ENCODE measurements at regions not wholly inside any gene's neighbourhood (a gene's known extent, or its start where the extent isn't known, plus 50 kb on each side); places are given as distances from the start of the nearest gene placed in this dataset.
"Not testable (repeated sequence)": the region's sequence is repeated elsewhere in the genome, so short reads cannot be mapped to it uniquely, and the experiment has no call there.

- Histone ChIP-seq H3K4me3 (ENCODE audit: low read depth, low read length) (no peak overlapping the region), H3K36me3 (replicated peaks) (no peaks in the 10 kb centered on the region), H3K27ac (no peak overlapping the region), H3K27me3 (replicated peaks) (no peaks in the 10 kb centered on the region)
- TF ChIP-seq, protein P1, sequence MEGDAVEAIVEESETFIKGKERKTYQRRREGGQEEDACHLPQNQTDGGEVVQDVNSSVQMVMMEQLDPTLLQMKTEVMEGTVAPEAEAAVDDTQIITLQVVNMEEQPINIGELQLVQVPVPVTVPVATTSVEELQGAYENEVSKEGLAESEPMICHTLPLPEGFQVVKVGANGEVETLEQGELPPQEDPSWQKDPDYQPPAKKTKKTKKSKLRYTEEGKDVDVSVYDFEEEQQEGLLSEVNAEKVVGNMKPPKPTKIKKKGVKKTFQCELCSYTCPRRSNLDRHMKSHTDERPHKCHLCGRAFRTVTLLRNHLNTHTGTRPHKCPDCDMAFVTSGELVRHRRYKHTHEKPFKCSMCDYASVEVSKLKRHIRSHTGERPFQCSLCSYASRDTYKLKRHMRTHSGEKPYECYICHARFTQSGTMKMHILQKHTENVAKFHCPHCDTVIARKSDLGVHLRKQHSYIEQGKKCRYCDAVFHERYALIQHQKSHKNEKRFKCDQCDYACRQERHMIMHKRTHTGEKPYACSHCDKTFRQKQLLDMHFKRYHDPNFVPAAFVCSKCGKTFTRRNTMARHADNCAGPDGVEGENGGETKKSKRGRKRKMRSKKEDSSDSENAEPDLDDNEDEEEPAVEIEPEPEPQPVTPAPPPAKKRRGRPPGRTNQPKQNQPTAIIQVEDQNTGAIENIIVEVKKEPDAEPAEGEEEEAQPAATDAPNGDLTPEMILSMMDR (IDR thresholded peaks at IDR 0.05; ENCODE audit: low read depth, low read length, missing control alignments), result no peak
- in situ Hi-C loops (cut with HindIII; ENCODE audit: low pct_ligation_motif_present, low sequenced_read_pairs), result no loop called here
- no peak for DNase-seq
Measured at GRCh38 chr6:91221072-91221720, 634.3 kb upstream of the MAP3K7 start.

DNA sequence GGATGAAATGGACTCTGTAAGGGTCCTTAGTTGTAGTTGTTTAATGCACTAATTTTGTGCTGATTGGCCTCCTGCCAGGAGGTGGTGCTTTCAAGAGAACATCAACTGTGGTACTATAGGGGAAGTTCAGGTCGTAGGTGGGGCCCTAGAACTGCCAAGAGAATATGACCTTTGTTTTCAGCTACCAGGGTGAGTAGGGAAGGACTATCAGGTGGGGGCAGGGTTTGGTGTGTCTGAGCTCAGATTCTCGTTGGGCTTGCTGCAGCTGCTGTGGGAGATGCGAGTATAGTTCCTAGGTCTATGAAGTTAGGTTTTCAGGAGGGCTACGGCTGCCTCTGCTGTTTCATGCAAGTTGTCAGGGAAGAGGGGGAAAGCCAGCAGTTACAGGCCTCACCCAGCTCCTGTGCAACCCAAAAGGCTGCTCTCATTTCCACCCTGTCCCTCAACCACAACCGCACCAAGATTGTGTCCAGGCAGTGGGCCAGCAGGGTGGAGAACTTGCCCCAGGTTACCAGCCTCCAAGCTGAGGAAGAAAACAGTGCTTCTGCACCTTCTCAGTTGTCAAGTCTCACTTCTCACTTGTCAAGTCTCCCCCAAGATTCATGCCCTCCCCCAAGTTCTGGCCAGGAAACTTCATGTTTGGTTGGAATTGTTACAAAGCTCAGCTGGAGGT is 626.5 kb upstream of the MAP3K7 start:
- Histone ChIP-seq H3K27me3 (replicated peaks) (no peaks in the 10 kb centered on the region), H3K4me3 (ENCODE audit: low read depth, low read length) (no peak overlapping the region), H3K27ac (no peak overlapping the region), H3K36me3 (replicated peaks) (no peaks in the 10 kb centered on the region)
- TF ChIP-seq, protein P1 (IDR thresholded peaks at IDR 0.05; ENCODE audit: low read depth, low read length, missing control alignments), result no peak
- no peak for DNase-seq
- in situ Hi-C loops (cut with HindIII; ENCODE audit: low pct_ligation_motif_present, low sequenced_read_pairs), result no loop called here

- TF ChIP-seq, protein P1 (IDR thresholded peaks at IDR 0.05; ENCODE audit: low read depth, low read length, missing control alignments), result no peak
- H3K27ac ChIP-seq, result no peak overlapping the region
- no peak overlapping the region for H3K4me3 ChIP-seq (ENCODE audit: low read depth, low read length)
- no peaks in the 10 kb centered on the region for H3K27me3 ChIP-seq (replicated peaks)
- no peaks in the 10 kb centered on the region for H3K36me3 ChIP-seq (replicated peaks)
- DNase-seq, result peak; percentile 1
- in situ Hi-C loops (cut with HindIII; ENCODE audit: low pct_ligation_motif_present, low sequenced_read_pairs), result no loop called here
Measured at GRCh38 chr6:91198588-91199255, 611.9 kb upstream of the MAP3K7 start.

DNA sequence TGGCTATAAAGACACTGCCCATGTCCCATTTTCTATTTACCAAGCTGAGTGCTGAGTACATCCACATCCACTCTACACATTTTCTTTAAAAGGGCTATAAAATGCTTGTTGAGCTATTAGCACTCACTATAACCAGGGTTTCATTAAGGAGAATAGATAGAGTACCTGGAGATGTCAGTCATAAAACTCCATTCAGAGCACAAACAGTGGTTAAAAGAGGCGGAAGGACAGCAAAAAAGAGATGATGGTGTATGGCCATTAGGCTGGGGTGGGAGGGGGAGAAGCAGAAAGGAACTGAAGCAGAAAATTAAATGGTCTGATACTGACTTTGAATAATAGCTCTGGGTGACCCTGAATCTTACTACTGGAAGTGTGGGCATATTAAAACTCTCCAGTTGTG is 609.9 kb upstream of the MAP3K7 start:
- H3K27me3 ChIP-seq (replicated peaks), result no peaks in the 10 kb centered on the region
- no peaks in the 10 kb centered on the region for H3K36me3 ChIP-seq (replicated peaks)
- TF ChIP-seq, protein P1 (IDR thresholded peaks at IDR 0.05; ENCODE audit: low read depth, low read length, missing control alignments), result no peak
- no peak for DNase-seq
- H3K27ac ChIP-seq, result no peak overlapping the region
- no peak overlapping the region for H3K4me3 ChIP-seq (ENCODE audit: low read depth, low read length)
- in situ Hi-C loops (cut with HindIII; ENCODE audit: low pct_ligation_motif_present, low sequenced_read_pairs), result no loop called here

DNA sequence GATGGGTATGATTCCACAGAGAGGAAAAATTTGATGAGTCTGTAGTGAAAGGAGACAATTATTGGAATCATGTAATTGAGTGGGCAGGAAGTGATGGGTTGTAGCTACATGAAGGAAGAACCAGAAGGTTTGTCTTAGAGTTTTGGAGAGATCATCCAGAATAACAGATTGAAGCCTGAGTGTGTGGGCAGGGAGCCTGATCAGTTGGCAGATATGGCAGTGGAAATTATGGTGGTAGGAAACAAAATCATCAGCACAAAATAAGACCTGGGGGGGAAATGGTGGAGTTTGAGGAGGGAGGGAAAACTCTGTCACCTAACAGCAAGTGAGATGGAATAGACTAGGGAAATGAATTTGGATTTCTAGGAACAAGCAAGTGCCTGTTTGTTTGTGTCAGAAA is 606.6 kb upstream of the MAP3K7 start:
- no peaks in the 10 kb centered on the region for H3K36me3 ChIP-seq (replicated peaks)
- TF ChIP-seq, protein P1 (IDR thresholded peaks at IDR 0.05; ENCODE audit: low read depth, low read length, missing control alignments), result no peak
- H3K27me3 ChIP-seq (replicated peaks), result no peaks in the 10 kb centered on the region
- DNase-seq, result no peak
- H3K4me3 ChIP-seq (ENCODE audit: low read depth, low read length), result no peak overlapping the region
- in situ Hi-C loops (cut with HindIII; ENCODE audit: low pct_ligation_motif_present, low sequenced_read_pairs), result no loop called here
- H3K27ac ChIP-seq, result no peak overlapping the region

GRCh38 chr6:91190041-91190440 is 603.2 kb upstream of the MAP3K7 start:
- H3K27ac ChIP-seq; H3K4me3 ChIP-seq (ENCODE audit: low read depth, low read length); H3K27me3 ChIP-seq (replicated peaks); in situ Hi-C loops (cut with HindIII; ENCODE audit: low pct_ligation_motif_present, low sequenced_read_pairs); DNase-seq; H3K36me3 ChIP-seq (replicated peaks): not testable (repeated sequence)

Measured in brain microvascular endothelial cell (primary cell).